SK-N-SH treated with all-trans-retinoic acid at 6 μM for 48 hours (cell line): ENCODE measurements at regions not wholly inside any gene's neighbourhood (a gene's known extent, or its start where the extent isn't known, plus 50 kb on each side); places are given as distances from the start of the nearest gene placed in this dataset.

Experiments used
- ATAC-seq: fragments of 200-7000 bp; cut with Tn5 transposase; 3 replicates; pipeline ENCODE4 v1.9.1; 2020; ENCODE audit warnings: mild to moderate bottlenecking, moderate library complexity
- ARNTL ChIP-seq: fragments of 450-650 bp; formaldehyde crosslinking; IDR thresholded peaks from 2 replicates; pipeline ENCODE4 v1.5.0; 2020; ENCODE audit warnings: low read depth, mild to moderate bottlenecking, moderate library complexity, borderline replicate concordance
- BACH2 ChIP-seq: fragments of 250-450 bp; sonication (Bioruptor Pico); IDR thresholded peaks from 2 replicates; pipeline ENCODE4 v1.9.0; 2021; ENCODE audit warnings: mild to moderate bottlenecking, borderline replicate concordance
- CSDC2 ChIP-seq: fragments of 250-450 bp; sonication (Bioruptor Pico); IDR thresholded peaks from 2 replicates; pipeline ENCODE4 v1.5.0; 2020; ENCODE audit warnings: mild to moderate bottlenecking, moderate library complexity
- ESRRG ChIP-seq: fragments of 250-450 bp; sonication (Bioruptor Pico); IDR thresholded peaks from 2 replicates; pipeline ENCODE4 v1.6.1; 2021; ENCODE audit warnings: mild to moderate bottlenecking
- GLIS3 ChIP-seq: fragments of 250-450 bp; sonication (Bioruptor Pico); IDR thresholded peaks from 2 replicates; pipeline ENCODE4 v1.5.0; 2020; ENCODE audit warnings: mild to moderate bottlenecking, moderate library complexity
- ISL1 ChIP-seq: fragments of 250-450 bp; sonication (Bioruptor Pico); IDR thresholded peaks from 2 replicates; pipeline ENCODE4 v2.1.2; 2022; ENCODE audit warnings: mild to moderate bottlenecking, moderate library complexity
- OSR1 ChIP-seq: fragments of 250-450 bp; sonication (Bioruptor Pico); IDR thresholded peaks from 2 replicates; pipeline ENCODE4 v1.8.0; 2022; ENCODE audit warnings: moderate library complexity, mild to moderate bottlenecking, inconsistent platforms
- PPARA ChIP-seq: fragments of 250-450 bp; sonication (Bioruptor Pico); IDR thresholded peaks from 2 replicates; pipeline ENCODE4 v1.5.0; 2020; ENCODE audit warnings: mild to moderate bottlenecking, borderline replicate concordance
- RARB ChIP-seq: fragments of 250-450 bp; sonication (Bioruptor Pico); IDR thresholded peaks from 2 replicates; pipeline ENCODE4 v1.8.0; 2021; ENCODE audit warnings: mild to moderate bottlenecking, moderate library complexity
- SNAI2 ChIP-seq: fragments of 250-450 bp; sonication (Bioruptor Pico); IDR thresholded peaks from 2 replicates; pipeline ENCODE4 v1.5.0; 2020; ENCODE audit warnings: mild to moderate bottlenecking, moderate library complexity
- TOX ChIP-seq: fragments of 250-450 bp; sonication (Bioruptor Pico); IDR thresholded peaks from 2 replicates; pipeline ENCODE4 v1.8.0; 2021; ENCODE audit warnings: mild to moderate bottlenecking, moderate library complexity, borderline replicate concordance
- ZC3H10 ChIP-seq: fragments of 250-450 bp; sonication (Bioruptor Pico); IDR thresholded peaks from 2 replicates; pipeline ENCODE4 v1.5.1; 2021; ENCODE audit warnings: mild to moderate bottlenecking, moderate library complexity
- ZFP3 ChIP-seq: fragments of 250-450 bp; sonication (Bioruptor Pico); IDR thresholded peaks from 2 replicates; pipeline ENCODE4 v1.5.0; 2020; ENCODE audit warnings: mild to moderate bottlenecking, moderate library complexity
- ZFP30 ChIP-seq: fragments of 450-650 bp; formaldehyde crosslinking; IDR thresholded peaks from 2 replicates; pipeline ENCODE4 v1.5.0; 2022; ENCODE audit warnings: mild to moderate bottlenecking, moderate library complexity
- ZNF70 ChIP-seq: fragments of 450-650 bp; formaldehyde crosslinking; IDR thresholded peaks from 2 replicates; pipeline ENCODE4 v1.5.0; 2020; ENCODE audit warnings: mild to moderate bottlenecking, moderate library complexity
- ZNF8 ChIP-seq: fragments of 450-650 bp; formaldehyde crosslinking; IDR thresholded peaks from 2 replicates; pipeline ENCODE4 v1.5.0; 2020; ENCODE audit warnings: mild to moderate bottlenecking, moderate library complexity
- TF ChIP-seq, protein P1 (sequence below): fragments of 250-450 bp; sonication (Bioruptor Pico); IDR thresholded peaks from 2 replicates; pipeline ENCODE4 v1.8.0; 2021; ENCODE audit warnings: low read depth, mild to moderate bottlenecking, moderate library complexity, borderline replicate concordance
- TF ChIP-seq, protein P2 (sequence below): fragments of 250-450 bp; sonication (Bioruptor Pico); IDR thresholded peaks from 2 replicates; pipeline ENCODE4 v1.8.0; 2020; ENCODE audit warnings: mild to moderate bottlenecking, moderate library complexity, borderline replicate concordance
- TF ChIP-seq, protein P3 (sequence below): fragments of 250-450 bp; sonication (Bioruptor Pico); IDR thresholded peaks from 2 replicates; pipeline ENCODE4 v1.5.1; 2021; ENCODE audit warnings: mild to moderate bottlenecking, moderate library complexity
- TF ChIP-seq, protein P4 (sequence below): fragments of 250-450 bp; sonication (Bioruptor Pico); IDR thresholded peaks from 2 replicates; pipeline ENCODE4 v1.5.0; 2020; ENCODE audit warnings: mild to moderate bottlenecking, moderate library complexity
- TF ChIP-seq, protein P5 (sequence below): fragments of 250-450 bp; sonication (Bioruptor Pico); IDR thresholded peaks from 2 replicates; pipeline ENCODE4 v1.5.1; 2020; ENCODE audit warnings: low read depth, mild to moderate bottlenecking, moderate library complexity

DNA sequence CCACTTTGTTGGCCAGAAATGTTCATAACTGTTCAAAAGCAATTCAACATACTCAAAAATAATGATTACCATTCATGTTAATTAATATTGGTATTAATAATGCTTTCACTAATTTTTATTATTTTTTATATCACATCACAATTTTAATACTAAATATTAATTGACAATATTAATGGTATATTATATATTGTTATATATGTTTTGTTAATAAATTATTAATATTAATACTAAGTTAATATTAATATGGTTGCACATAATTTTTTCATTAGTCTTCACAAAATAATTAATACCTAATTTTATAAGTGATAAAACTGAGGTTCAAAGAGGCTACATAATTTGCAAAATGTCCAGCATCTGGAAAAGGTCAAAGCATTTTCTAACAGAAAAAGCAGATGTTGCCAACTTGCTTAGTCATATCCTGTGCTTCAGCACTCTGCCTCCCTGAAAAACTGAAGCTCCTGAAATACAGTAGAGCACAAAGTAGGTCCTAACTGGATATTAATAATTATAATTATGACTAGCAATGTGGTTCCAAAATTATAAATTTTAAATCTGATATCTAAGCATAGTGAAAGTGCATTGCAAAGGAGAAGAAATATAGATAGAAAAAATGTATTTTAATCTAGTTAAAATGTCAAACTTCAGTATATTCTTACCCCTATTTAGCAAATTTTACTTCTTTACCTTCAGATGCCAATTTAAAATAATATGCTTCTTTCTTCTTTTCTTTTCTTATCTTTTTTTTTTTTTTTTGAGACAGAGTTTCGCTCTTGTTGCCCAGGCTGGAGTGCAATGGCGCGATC is 123.2 kb upstream of the TNFSF4 start:
- no peak for TF ChIP-seq ZFP3 (CRISPR knock-in tag)
- TF ChIP-seq BACH2 (CRISPR knock-in tag): no peak
- TF ChIP-seq CSDC2 (CRISPR knock-in tag): no peak
- TF ChIP-seq ESRRG (CRISPR knock-in tag): no peak
- no peak for TF ChIP-seq ZFP30 (CRISPR knock-in tag)
- TF ChIP-seq OSR1 (CRISPR knock-in tag): 0 out of 2 replicates have a peak, but pooled peaks have one; percentile 23
- no peak for TF ChIP-seq ARNTL (CRISPR knock-in tag)
- peak; percentile 72 for ATAC-seq

DNA sequence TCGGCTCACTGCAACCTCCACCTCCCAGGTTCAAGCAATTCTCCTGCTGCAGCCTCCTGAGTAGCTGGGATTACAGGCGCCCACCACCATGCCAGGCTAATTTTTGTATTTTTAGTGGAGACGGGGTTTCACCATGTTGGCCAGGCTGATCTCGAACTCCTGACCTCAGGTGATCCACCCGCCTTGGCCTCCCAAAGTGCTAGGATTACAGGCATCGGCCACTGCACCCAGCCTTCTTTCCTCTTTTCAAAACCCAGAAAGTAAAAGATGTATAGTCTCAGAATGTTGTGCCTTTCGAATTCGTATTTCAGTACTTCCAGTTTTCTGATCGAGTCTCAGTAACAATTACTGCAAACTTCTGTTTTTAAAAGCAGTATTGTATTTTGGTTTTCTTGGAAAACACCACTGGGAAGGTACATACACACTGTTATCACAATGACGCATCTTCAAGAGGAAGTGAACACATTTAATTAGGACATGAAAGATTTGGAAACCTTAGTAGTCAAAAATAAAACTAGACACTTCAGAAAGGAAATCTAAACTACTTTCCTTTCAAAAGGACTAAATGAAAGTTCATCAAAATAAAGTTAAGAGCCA is 123.9 kb upstream of the TNFSF4 start:
- peak; percentile 52 for ATAC-seq
- 0 out of 2 replicates have a peak, but pooled peaks have one; percentile 9 for TF ChIP-seq TOX

DNA sequence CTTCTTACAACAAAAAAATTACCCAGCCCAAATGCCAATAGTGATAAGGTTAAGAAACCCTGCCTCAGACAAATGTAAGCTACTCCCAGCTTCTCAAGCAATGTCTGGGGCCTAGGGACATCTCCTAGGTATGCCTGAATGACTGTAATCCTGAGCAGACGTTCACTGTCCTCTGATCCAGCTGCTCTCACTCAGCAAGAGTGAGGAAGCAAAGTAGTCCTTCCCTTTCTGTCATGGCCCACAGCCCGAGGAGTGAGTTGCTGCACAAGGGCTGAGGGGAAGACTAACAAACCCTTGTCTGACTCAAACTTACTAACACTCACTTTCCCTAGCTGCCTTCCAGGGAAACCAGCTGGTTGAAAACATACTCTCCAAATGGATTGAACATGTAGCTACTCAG is 124.9 kb upstream of the TNFSF4 start:
- no peak for TF ChIP-seq ZC3H10
- no peak for TF ChIP-seq RARB (CRISPR knock-in tag)
- TF ChIP-seq ZFP30 (CRISPR knock-in tag): no peak
- TF ChIP-seq, protein P1, sequence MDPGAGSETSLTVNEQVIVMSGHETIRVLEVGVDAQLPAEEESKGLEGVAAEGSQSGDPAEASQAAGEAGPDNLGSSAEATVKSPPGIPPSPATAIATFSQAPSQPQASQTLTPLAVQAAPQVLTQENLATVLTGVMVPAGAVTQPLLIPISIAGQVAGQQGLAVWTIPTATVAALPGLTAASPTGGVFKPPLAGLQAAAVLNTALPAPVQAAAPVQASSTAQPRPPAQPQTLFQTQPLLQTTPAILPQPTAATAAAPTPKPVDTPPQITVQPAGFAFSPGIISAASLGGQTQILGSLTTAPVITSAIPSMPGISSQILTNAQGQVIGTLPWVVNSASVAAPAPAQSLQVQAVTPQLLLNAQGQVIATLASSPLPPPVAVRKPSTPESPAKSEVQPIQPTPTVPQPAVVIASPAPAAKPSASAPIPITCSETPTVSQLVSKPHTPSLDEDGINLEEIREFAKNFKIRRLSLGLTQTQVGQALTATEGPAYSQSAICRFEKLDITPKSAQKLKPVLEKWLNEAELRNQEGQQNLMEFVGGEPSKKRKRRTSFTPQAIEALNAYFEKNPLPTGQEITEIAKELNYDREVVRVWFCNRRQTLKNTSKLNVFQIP: no peak
- no peak for TF ChIP-seq ARNTL (CRISPR knock-in tag)
- no peak for TF ChIP-seq ZNF8
- no peak for TF ChIP-seq ZNF70 (CRISPR knock-in tag)
- TF ChIP-seq SNAI2 (CRISPR knock-in tag): no peak
- TF ChIP-seq GLIS3: no peak
- TF ChIP-seq, protein P2, sequence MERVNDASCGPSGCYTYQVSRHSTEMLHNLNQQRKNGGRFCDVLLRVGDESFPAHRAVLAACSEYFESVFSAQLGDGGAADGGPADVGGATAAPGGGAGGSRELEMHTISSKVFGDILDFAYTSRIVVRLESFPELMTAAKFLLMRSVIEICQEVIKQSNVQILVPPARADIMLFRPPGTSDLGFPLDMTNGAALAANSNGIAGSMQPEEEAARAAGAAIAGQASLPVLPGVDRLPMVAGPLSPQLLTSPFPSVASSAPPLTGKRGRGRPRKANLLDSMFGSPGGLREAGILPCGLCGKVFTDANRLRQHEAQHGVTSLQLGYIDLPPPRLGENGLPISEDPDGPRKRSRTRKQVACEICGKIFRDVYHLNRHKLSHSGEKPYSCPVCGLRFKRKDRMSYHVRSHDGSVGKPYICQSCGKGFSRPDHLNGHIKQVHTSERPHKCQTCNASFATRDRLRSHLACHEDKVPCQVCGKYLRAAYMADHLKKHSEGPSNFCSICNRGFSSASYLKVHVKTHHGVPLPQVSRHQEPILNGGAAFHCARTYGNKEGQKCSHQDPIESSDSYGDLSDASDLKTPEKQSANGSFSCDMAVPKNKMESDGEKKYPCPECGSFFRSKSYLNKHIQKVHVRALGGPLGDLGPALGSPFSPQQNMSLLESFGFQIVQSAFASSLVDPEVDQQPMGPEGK: no peak
- TF ChIP-seq ISL1: no peak
- TF ChIP-seq, protein P3, sequence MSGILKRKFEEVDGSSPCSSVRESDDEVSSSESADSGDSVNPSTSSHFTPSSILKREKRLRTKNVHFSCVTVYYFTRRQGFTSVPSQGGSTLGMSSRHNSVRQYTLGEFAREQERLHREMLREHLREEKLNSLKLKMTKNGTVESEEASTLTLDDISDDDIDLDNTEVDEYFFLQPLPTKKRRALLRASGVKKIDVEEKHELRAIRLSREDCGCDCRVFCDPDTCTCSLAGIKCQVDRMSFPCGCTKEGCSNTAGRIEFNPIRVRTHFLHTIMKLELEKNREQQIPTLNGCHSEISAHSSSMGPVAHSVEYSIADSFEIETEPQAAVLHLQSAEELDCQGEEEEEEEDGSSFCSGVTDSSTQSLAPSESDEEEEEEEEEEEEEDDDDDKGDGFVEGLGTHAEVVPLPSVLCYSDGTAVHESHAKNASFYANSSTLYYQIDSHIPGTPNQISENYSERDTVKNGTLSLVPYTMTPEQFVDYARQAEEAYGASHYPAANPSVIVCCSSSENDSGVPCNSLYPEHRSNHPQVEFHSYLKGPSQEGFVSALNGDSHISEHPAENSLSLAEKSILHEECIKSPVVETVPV: no peak
- no peak for TF ChIP-seq OSR1 (CRISPR knock-in tag)
- no peak for TF ChIP-seq TOX
- TF ChIP-seq, protein P4, sequence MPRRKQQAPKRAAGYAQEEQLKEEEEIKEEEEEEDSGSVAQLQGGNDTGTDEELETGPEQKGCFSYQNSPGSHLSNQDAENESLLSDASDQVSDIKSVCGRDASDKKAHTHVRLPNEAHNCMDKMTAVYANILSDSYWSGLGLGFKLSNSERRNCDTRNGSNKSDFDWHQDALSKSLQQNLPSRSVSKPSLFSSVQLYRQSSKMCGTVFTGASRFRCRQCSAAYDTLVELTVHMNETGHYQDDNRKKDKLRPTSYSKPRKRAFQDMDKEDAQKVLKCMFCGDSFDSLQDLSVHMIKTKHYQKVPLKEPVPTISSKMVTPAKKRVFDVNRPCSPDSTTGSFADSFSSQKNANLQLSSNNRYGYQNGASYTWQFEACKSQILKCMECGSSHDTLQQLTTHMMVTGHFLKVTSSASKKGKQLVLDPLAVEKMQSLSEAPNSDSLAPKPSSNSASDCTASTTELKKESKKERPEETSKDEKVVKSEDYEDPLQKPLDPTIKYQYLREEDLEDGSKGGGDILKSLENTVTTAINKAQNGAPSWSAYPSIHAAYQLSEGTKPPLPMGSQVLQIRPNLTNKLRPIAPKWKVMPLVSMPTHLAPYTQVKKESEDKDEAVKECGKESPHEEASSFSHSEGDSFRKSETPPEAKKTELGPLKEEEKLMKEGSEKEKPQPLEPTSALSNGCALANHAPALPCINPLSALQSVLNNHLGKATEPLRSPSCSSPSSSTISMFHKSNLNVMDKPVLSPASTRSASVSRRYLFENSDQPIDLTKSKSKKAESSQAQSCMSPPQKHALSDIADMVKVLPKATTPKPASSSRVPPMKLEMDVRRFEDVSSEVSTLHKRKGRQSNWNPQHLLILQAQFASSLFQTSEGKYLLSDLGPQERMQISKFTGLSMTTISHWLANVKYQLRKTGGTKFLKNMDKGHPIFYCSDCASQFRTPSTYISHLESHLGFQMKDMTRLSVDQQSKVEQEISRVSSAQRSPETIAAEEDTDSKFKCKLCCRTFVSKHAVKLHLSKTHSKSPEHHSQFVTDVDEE (CRISPR knock-in tag): no peak
- no peak for TF ChIP-seq PPARA (CRISPR knock-in tag)
- no peak for TF ChIP-seq ZFP3 (CRISPR knock-in tag)
- TF ChIP-seq, protein P5, sequence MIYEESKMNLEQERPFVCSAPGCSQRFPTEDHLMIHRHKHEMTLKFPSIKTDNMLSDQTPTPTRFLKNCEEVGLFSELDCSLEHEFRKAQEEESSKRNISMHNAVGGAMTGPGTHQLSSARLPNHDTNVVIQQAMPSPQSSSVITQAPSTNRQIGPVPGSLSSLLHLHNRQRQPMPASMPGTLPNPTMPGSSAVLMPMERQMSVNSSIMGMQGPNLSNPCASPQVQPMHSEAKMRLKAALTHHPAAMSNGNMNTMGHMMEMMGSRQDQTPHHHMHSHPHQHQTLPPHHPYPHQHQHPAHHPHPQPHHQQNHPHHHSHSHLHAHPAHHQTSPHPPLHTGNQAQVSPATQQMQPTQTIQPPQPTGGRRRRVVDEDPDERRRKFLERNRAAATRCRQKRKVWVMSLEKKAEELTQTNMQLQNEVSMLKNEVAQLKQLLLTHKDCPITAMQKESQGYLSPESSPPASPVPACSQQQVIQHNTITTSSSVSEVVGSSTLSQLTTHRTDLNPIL (CRISPR knock-in tag): no peak
- ATAC-seq: peak; percentile 60
